Neural progenitor cell (in vitro differentiated cells): ENCODE measurements at regions not wholly inside any gene's neighbourhood (a gene's known extent, or its start where the extent isn't known, plus 50 kb on each side); places are given as distances from the start of the nearest gene placed in this dataset.

Experiments
- EZH2 ChIP-seq: fragments of 200-600 bp; sonication (generic); IDR thresholded peaks from 2 replicates; pipeline ENCODE4 v1.6.1; 2017; ENCODE audit warnings: antibody characterized with exemption, mild to moderate bottlenecking, moderate library complexity
- TF ChIP-seq, protein P1 (sequence below): fragments of 200-600 bp; sonication (generic); IDR thresholded peaks from 2 replicates; pipeline ENCODE4 v1.5.1; 2017; ENCODE audit warnings: antibody characterized with exemption, mild to moderate bottlenecking

DNA sequence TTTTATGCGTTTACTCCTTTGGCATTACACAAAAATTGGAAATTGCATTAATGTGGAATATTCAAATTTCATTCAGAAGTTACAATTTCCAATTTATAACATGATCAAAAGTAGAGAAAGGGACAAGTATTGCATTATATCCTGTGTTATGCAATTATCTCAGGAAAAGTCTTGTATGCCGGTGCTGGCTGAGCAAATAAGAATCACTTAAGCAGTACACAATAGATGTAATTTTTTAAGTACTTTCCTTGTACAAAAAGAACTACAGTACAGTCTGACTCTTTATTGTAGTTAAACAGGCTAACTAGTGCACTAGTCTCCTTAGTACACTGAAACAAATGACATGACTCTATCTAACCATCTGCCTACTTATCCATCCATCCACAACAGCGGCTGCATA, 493.2 kb upstream of the KCNMB2 start:
- TF ChIP-seq, protein P1, sequence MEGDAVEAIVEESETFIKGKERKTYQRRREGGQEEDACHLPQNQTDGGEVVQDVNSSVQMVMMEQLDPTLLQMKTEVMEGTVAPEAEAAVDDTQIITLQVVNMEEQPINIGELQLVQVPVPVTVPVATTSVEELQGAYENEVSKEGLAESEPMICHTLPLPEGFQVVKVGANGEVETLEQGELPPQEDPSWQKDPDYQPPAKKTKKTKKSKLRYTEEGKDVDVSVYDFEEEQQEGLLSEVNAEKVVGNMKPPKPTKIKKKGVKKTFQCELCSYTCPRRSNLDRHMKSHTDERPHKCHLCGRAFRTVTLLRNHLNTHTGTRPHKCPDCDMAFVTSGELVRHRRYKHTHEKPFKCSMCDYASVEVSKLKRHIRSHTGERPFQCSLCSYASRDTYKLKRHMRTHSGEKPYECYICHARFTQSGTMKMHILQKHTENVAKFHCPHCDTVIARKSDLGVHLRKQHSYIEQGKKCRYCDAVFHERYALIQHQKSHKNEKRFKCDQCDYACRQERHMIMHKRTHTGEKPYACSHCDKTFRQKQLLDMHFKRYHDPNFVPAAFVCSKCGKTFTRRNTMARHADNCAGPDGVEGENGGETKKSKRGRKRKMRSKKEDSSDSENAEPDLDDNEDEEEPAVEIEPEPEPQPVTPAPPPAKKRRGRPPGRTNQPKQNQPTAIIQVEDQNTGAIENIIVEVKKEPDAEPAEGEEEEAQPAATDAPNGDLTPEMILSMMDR, result no peak
- TF ChIP-seq EZH2, result no peak
